H9 (cell line): ENCODE measurements at regions not wholly inside any gene's neighbourhood (a gene's known extent, or its start where the extent isn't known, plus 50 kb on each side); places are given as distances from the start of the nearest gene placed in this dataset.

ENCODE experiments used
- DNase-seq: peaks from one replicate; pipeline ENCODE4 v3.0.0-alpha.2; 2017
- H2AFZ ChIP-seq: one replicate; pipeline ENCODE4 v1.6.1; 2013; ENCODE audit warnings: mild to moderate bottlenecking, low read length, control low read depth, moderate library complexity
- H2AK5ac ChIP-seq: 2 replicates; pipeline ENCODE4 v1.6.1; 2013; ENCODE audit warnings: low read length, control low read depth, mixed read lengths; ENCODE audit not compliant: insufficient read length
- H2BK120ac ChIP-seq: one replicate; pipeline ENCODE4 v1.6.1; 2013; ENCODE audit warnings: low read depth, mild to moderate bottlenecking, low read length, control low read depth, inconsistent platforms; ENCODE audit not compliant: poor library complexity, severe bottlenecking
- H2BK12ac ChIP-seq: 2 replicates; pipeline ENCODE4 v1.6.1; 2013; ENCODE audit warnings: low read length, control low read depth, mixed read lengths, low read depth; ENCODE audit not compliant: insufficient read length
- H2BK15ac ChIP-seq: 2 replicates; pipeline ENCODE4 v1.6.1; 2013; ENCODE audit warnings: low read depth, low read length, control low read depth
- H2BK20ac ChIP-seq: one replicate; pipeline ENCODE4 v1.6.1; 2013; ENCODE audit warnings: low read depth, mild to moderate bottlenecking, low read length, control low read depth, inconsistent platforms; ENCODE audit not compliant: poor library complexity, severe bottlenecking
- H2BK5ac ChIP-seq: 2 replicates; pipeline ENCODE4 v1.6.1; 2013; ENCODE audit warnings: low read length, control low read depth, mixed read lengths; ENCODE audit not compliant: insufficient read length
- H3K14ac ChIP-seq: 2 replicates; pipeline ENCODE4 v1.6.1; 2013; ENCODE audit warnings: low read length, control low read depth; ENCODE audit not compliant: insufficient read depth
- H3K18ac ChIP-seq: 2 replicates; pipeline ENCODE4 v1.6.1; 2013; ENCODE audit warnings: low read depth, mild to moderate bottlenecking, mixed read lengths, low read length, control low read depth; ENCODE audit not compliant: insufficient read length
- H3K23ac ChIP-seq: 2 replicates; pipeline ENCODE4 v1.6.1; 2013; ENCODE audit warnings: low read length, control low read depth, mixed read lengths, low read depth; ENCODE audit not compliant: insufficient read length
- H3K23me2 ChIP-seq: 2 replicates; pipeline ENCODE4 v1.6.1; 2013; ENCODE audit warnings: low read depth, mild to moderate bottlenecking, mixed read lengths, low read length, control low read depth; ENCODE audit not compliant: insufficient read length, poor library complexity, severe bottlenecking
- H3K27ac ChIP-seq: 2 replicates; pipeline ENCODE4 v1.5.1; 2013; ENCODE audit warnings: low read length, control low read depth, mixed read lengths, low read depth; ENCODE audit not compliant: insufficient read length
- H3K27me3 ChIP-seq: 2 replicates; pipeline ENCODE4 v1.6.1; 2013; ENCODE audit warnings: low read length, control low read depth, inconsistent platforms; ENCODE audit not compliant: insufficient read depth
- H3K4ac ChIP-seq: 2 replicates; pipeline ENCODE4 v1.6.1; 2013; ENCODE audit warnings: low read depth, mild to moderate bottlenecking, control low read depth, inconsistent platforms, low read length, moderate library complexity
- H3K4me1 ChIP-seq: 2 replicates; pipeline ENCODE4 v1.6.1; 2013; ENCODE audit warnings: low read length, control low read depth, inconsistent platforms; ENCODE audit not compliant: insufficient read depth
- H3K4me2 ChIP-seq: 2 replicates; pipeline ENCODE4 v1.6.1; 2013; ENCODE audit warnings: low read length, control low read depth, mixed read lengths; ENCODE audit not compliant: insufficient read length, insufficient read depth
- H3K56ac ChIP-seq: 2 replicates; pipeline ENCODE4 v1.6.1; 2013; ENCODE audit warnings: low read depth, mild to moderate bottlenecking, mixed read lengths, low read length, control low read depth; ENCODE audit not compliant: insufficient read length
- H3K79me1 ChIP-seq: 2 replicates; pipeline ENCODE4 v1.6.1; 2013; ENCODE audit warnings: low read depth, mild to moderate bottlenecking, moderate library complexity, low read length, control low read depth, inconsistent platforms; ENCODE audit not compliant: insufficient read depth, poor library complexity, severe bottlenecking
- H3K79me2 ChIP-seq: 2 replicates; pipeline ENCODE4 v1.6.1; 2013; ENCODE audit warnings: low read length, control low read depth, inconsistent platforms; ENCODE audit not compliant: insufficient read depth
- H3K9ac ChIP-seq: 2 replicates; pipeline ENCODE4 v1.6.1; 2013; ENCODE audit warnings: low read length, control low read depth, mixed read lengths; ENCODE audit not compliant: insufficient read length; ENCODE audit errors: extremely low read depth
- H3K9me3 ChIP-seq: one replicate; pipeline ENCODE4 v1.6.1; 2013; ENCODE audit warnings: low read depth, low read length, inconsistent platforms; ENCODE audit not compliant: control insufficient read depth
- H3T11ph ChIP-seq: one replicate; pipeline ENCODE4 v1.6.1; 2013; ENCODE audit warnings: mild to moderate bottlenecking, low read length, control low read depth, inconsistent platforms
- H4K20me1 ChIP-seq: one replicate; pipeline ENCODE4 v1.6.1; 2013; ENCODE audit not compliant: control insufficient read depth, insufficient read length, insufficient read depth
- H4K5ac ChIP-seq: 2 replicates; pipeline ENCODE4 v1.6.1; 2013; ENCODE audit warnings: low read depth, mild to moderate bottlenecking, mixed read lengths, low read length, control low read depth; ENCODE audit not compliant: insufficient read length
- H4K8ac ChIP-seq: replicated peaks from 2 replicates; pipeline ENCODE4 v1.6.1; 2013; ENCODE audit warnings: low read length, control low read depth, mixed read lengths, low read depth; ENCODE audit not compliant: insufficient read length
- H4K91ac ChIP-seq: 2 replicates; pipeline ENCODE4 v1.6.1; 2013; ENCODE audit warnings: low read depth, mild to moderate bottlenecking, moderate library complexity, mixed read lengths, low read length, control low read depth; ENCODE audit not compliant: insufficient read length
- H3K27ac Mint-ChIP-seq, 3 experiments: 2 replicates in 2 of 3; 3 replicates in 1 of 3; pipeline ENCODE4 v1.8.0; 2020 to 2021; ENCODE audit warnings: mixed read lengths in 3 of 3, mild to moderate bottlenecking in 1 of 3, moderate library complexity in 1 of 3
- H3K27me3 Mint-ChIP-seq: 2 replicates; pipeline ENCODE4 v1.8.0; 2021; ENCODE audit warnings: low read depth, mild to moderate bottlenecking, moderate library complexity, mixed read lengths
- H3K36me3 Mint-ChIP-seq, 3 experiments: 2 replicates in 2 of 3; 3 replicates in 1 of 3; pipeline ENCODE4 v1.8.0; 2020 to 2021; ENCODE audit warnings: low read depth in 3 of 3, mixed read lengths in 3 of 3; ENCODE audit not compliant: insufficient read depth in 1 of 3
- H3K4me1 Mint-ChIP-seq, 2 experiments: 2 replicates each; pipeline ENCODE4 v1.8.0; 2020; ENCODE audit warnings: mixed read lengths in 2 of 2
- H3K4me3 Mint-ChIP-seq, 2 experiments: 2 replicates in 1 of 2; 3 replicates in 1 of 2; pipeline ENCODE4 v1.8.0; 2020 to 2021; ENCODE audit warnings: mild to moderate bottlenecking in 2 of 2, mixed read lengths in 2 of 2, moderate library complexity in 1 of 2
- H3K9me3 Mint-ChIP-seq, 2 experiments: 2 replicates in 1 of 2; 3 replicates in 1 of 2; pipeline ENCODE4 v1.8.0; 2020; ENCODE audit warnings: mild to moderate bottlenecking in 2 of 2, mixed read lengths in 2 of 2, moderate library complexity in 1 of 2
- TF ChIP-seq, protein P1 (sequence below): fragments of 200-600 bp; sonication (generic); conservative IDR thresholded peaks from 3 replicates; pipeline ENCODE4 v1.8.0; 2021; ENCODE audit warnings: antibody characterized with exemption, mild to moderate bottlenecking

DNA sequence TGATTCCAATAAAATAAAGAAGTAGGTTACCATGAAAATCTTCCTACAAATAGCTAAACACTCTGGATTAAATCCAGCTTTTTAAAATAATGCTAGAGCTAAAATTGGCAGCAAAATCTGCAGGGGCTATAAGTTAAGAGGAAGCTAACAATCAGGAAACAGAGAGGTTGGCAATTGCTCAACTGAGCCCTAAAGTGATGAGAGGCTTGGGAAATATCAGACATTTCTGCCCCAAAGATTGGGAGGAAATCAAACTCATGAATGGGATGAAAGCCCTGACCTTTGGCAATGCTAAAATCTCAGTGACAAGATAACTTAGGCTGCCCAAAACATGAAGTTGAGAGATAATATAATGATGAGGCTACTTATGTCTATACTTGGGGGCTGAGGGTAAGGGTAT lies 1437.9 kb downstream of the EFNB2 start:
- Histone ChIP-seq H3K9ac (no peak overlapping the region), H3K79me1 (no peaks in the 10 kb centered on the region), H3K27ac (no peak overlapping the region), H4K5ac (no peak overlapping the region), H2BK15ac (no peak overlapping the region), H3T11ph (no peak overlapping the region), H2BK5ac (no peak overlapping the region), H3K56ac (no peak overlapping the region), H3K4me1 (no peaks in the 10 kb centered on the region), H2AK5ac (no peak overlapping the region), H2BK20ac (no peak overlapping the region), H3K23ac (no peak overlapping the region), H4K91ac (no peak overlapping the region), H3K18ac (no peak overlapping the region), H3K4ac (no peak overlapping the region), H3K9me3 (no peaks in the 10 kb centered on the region), H3K23me2 (no peaks in the 10 kb centered on the region), H2BK12ac (no peak overlapping the region), H2AFZ (no peak overlapping the region), H3K4me2 (no peak overlapping the region), H4K20me1 (no peaks in the 10 kb centered on the region), H2BK120ac (no peak overlapping the region), H3K79me2 (no peaks in the 10 kb centered on the region), H4K8ac (no peak overlapping the region), H3K14ac (no peak overlapping the region), H3K27me3 (no peaks in the 10 kb centered on the region)
- TF ChIP-seq, protein P1, sequence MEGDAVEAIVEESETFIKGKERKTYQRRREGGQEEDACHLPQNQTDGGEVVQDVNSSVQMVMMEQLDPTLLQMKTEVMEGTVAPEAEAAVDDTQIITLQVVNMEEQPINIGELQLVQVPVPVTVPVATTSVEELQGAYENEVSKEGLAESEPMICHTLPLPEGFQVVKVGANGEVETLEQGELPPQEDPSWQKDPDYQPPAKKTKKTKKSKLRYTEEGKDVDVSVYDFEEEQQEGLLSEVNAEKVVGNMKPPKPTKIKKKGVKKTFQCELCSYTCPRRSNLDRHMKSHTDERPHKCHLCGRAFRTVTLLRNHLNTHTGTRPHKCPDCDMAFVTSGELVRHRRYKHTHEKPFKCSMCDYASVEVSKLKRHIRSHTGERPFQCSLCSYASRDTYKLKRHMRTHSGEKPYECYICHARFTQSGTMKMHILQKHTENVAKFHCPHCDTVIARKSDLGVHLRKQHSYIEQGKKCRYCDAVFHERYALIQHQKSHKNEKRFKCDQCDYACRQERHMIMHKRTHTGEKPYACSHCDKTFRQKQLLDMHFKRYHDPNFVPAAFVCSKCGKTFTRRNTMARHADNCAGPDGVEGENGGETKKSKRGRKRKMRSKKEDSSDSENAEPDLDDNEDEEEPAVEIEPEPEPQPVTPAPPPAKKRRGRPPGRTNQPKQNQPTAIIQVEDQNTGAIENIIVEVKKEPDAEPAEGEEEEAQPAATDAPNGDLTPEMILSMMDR, result no peak
- no peak overlapping the region for H3K27ac Mint-ChIP-seq
- no peak overlapping the region for H3K4me3 Mint-ChIP-seq
- no peaks in the 10 kb centered on the region for H3K9me3 Mint-ChIP-seq
- no peaks in the 10 kb centered on the region for H3K27me3 Mint-ChIP-seq
- no peak for DNase-seq
- no peaks in the 10 kb centered on the region for H3K36me3 Mint-ChIP-seq
- H3K4me1 Mint-ChIP-seq, result no peaks in the 10 kb centered on the region
